Jurkat, Clone E6-1 (cell line): ENCODE measurements at regions not wholly inside any gene's neighbourhood (a gene's known extent, or its start where the extent isn't known, plus 50 kb on each side); places are given as distances from the start of the nearest gene placed in this dataset.

Source experiments
- DNase-seq: peaks from one replicate; pipeline ENCODE4 v3.0.0-alpha.2; 2011; ENCODE audit warnings: low read depth, low spot score
- H3K4me3 ChIP-seq: 2 replicates; pipeline ENCODE4 v1.5.1; 2011; ENCODE audit warnings: mild to moderate bottlenecking, low read length, control low read depth, moderate library complexity

DNA sequence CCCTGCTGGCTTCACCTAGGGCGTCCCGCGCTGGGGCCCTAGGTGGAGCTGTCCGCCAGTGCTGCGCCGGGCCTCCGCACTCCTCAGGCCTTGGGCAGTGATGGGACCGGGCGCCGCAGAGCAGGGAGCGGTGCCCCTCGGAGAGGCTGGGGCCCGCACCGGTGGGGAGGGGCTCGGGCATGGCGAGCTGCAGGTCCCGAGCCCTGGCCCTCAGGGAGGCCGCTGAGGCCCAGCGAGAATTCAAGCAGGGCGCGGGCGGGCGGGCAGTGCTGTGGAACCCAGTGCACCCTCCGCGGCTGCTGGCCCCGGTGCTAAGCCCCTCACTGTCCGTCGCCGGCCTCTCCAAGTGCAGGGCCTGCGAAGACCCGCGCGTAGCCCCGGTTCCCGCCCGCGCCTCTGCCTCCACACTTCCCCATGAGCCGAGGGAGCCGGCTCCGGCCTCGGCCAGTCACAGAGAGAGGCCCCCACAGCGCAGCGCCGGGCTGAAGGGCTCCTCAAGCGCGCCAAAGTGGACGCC, 565.1 kb upstream of the NDST4 start:
- no peak for DNase-seq
- no peak overlapping the region for H3K4me3 ChIP-seq

DNA sequence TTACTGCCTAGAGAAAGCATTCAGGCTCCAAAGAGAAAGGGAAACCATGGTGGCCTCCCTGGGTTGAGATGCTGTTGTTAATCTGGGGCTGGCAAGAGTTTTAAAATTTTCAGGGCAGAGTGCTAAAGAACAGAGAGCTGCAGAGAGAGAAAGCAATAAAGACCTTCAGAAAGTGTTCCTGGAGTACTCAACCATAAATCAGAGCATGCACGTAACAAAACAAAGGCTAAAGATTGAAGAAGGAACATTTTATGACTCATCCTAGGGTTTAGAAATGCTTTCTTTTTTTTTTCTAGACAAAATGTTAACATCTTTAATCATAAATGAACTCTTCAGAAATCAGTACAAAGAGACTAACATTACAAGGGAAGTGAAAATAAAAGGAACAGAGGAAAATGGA, 562.3 kb upstream of the NDST4 start:
- no peak overlapping the region for H3K4me3 ChIP-seq
- DNase-seq, result no peak

DNA sequence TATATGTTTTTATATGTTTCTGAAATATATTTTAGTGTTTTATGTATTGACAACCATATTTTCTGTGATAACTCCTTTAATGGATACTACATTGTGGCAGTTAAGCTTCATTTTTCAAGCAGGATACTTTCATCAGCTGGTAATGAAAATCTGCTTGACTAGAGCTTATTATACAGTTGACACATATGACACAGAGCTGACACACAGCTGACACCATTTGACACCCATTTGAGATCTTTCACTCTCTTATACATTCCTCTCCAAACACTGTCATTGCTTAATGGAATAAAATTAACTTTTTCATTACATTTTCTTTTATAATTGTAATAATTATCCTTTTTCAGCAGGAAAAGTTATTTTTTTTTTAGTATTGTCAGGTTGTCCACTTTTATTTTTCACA, 561.1 kb upstream of the NDST4 start:
- DNase-seq, result no peak
- H3K4me3 ChIP-seq, result no peak overlapping the region

DNA sequence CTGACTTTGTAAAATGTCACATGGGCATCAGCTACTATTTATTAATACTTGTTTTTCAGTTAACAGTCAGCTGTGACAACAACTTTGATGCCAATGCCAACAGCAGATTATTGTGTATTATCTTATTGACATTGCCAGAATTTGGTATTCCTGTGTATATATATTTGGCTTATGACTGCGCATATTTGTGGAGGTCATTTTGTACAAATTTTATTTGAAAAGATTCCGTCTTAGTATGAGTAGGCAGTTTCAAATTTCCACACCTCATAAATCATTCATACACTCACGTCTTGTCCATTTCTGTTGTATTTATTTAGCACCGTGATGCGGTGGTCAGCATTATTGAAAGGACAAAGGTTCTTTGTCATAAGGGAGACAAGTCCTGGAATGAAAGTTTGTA, 558.2 kb upstream of the NDST4 start:
- DNase-seq, result no peak
- H3K4me3 ChIP-seq, result no peak overlapping the region

DNA sequence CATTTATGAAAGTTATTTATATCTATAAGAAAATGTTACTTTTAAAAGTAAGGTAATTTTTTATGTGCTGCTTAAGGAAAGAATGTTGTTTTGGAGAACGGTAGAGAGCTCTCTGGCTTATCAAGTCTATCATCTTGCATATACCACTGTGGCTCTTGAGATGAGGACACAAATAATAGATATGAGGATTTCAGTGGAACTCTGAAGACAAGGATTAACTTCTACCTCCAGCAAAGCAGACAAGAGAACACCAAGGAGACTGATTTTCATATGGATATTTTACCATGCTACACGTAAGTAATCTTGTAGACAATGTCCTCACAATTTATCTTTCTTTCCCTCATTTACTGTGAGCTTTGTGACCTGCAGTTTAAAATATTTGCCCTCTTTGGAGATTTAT, 557.5 kb upstream of the NDST4 start:
- no peak overlapping the region for H3K4me3 ChIP-seq
- no peak for DNase-seq

DNA sequence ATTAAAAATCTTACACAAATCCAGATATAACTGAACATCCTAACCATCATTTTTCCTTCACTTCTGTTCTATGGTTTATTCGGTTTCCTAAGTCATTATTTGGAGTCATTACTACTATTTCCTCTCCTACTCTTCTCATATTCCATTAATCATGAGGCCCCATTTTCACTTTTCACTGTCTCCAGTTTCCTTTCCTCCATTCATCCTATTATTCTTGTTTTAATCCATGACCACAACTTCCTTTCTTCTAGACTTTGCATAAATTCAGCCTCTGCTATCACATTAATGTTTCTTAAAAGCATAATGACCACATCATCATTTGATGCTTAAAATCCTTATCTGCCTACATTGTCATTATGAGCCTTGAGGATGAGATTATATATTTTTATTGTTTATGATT, 555.0 kb upstream of the NDST4 start:
- no peak for DNase-seq

DNA sequence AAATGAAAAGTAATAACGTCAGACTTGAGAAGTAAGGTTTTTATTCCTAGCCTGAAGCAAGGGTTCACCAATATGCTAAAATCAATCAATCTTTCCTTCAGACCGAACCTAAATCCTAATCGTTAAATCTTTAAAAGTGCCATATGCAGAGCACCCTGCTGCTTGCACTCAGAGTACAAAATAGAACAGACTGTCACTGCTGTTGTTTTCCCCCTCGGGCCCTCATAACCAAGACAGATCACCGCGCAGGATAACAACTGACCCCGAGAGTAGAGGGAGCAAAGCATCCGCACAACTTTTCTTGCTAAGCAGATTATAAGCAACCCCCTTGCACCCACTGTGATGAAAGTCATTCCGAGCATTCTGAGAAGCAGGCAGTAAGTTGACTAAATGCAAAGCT, 550.9 kb upstream of the NDST4 start:
- no peak for DNase-seq
- no peak overlapping the region for H3K4me3 ChIP-seq

More for the DNA sequence above, 555.0 kb upstream of the NDST4 start:
- no peak overlapping the region for H3K4me3 ChIP-seq

DNA sequence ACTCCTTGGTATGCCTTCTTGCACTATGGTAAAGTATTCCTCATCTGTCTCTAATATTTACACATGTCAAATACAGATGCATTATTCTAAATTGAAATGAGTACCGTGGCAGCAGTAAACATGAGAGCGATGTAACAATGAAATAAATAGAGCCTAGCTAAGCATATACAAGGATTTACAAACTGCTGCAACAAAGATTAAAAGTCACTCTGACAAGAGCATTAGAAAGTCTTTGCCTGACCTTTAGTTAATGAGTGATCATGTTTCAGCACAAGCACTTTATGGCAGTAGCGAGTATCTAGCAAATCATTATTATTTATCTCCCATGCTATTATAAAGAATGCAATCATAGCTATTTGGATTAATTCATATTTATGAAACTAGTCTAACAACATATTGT, 547.0 kb upstream of the NDST4 start:
- no peak for DNase-seq
- no peak overlapping the region for H3K4me3 ChIP-seq

DNA sequence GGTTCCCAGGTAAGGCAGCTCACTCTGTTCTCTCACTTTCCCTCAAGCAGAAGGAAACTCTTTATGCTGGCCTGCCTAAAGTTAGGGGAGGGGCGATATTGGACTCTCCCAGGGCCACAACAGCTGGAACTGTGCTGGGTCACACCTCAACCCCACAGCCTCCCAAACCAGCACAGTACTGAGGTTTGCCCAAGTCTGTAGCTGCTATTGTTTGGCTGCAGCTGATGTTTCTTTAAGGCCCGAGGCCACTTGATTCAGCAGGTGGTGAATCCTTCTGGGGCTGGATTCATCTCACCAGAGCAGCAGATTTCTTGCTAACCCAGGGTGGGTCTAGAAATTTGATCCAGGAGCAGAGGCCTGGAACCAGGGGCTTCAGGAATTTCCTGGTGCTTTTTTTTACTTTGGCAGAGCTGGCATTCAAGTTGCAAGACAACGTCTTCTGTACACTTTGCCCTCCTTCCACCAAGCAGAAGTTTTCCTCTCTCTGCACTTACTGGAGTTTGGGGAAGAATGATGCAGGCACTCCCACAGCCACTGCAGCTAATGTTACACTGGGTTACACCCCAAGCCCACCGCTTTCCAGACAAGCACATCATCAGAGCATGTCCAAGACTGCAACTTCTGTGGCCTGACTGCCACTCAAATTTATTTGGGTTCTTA, 544.7 kb upstream of the NDST4 start:
- H3K4me3 ChIP-seq, result no peak overlapping the region
- no peak for DNase-seq

DNA sequence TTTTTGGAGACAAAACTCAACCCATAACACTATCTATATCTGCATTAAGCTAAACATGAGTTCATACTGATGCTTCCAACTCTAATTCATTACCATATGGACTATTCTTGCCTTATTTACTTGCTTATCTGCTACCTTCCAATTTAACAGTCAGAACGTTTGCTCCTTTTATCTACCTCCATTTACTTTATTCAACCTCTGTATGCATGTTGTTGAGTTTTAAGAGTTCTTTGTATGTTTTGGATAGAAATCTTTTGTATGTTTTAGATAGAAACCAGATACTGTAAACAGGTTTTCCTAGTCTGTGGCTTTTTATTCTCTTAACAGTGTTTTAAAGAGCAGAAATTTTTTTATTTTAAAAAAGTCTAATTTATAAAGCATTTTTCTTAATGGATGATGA, 542.2 kb upstream of the NDST4 start:
- no peak for DNase-seq
- H3K4me3 ChIP-seq, result no peak overlapping the region

DNA sequence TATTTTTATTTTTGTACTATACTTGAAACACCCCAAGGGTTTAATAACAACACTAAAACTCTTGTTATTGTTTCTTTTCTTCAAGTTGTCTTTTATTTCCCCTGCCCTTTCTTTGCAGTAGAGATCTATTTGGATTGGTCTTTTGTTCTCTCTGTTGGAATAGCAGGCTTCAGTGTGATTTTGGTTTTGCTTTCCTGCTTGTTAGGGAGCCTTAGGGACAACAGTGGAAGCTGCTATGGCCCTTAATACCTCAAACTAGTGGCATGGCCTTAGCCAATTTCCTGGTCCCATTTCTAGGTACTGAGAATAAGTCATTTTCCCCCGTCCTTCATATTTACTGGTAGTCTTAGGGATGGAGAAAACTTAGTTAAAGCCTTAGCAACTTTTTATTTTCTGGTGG, 535.4 kb upstream of the NDST4 start:
- no peak overlapping the region for H3K4me3 ChIP-seq
- no peak for DNase-seq

DNA sequence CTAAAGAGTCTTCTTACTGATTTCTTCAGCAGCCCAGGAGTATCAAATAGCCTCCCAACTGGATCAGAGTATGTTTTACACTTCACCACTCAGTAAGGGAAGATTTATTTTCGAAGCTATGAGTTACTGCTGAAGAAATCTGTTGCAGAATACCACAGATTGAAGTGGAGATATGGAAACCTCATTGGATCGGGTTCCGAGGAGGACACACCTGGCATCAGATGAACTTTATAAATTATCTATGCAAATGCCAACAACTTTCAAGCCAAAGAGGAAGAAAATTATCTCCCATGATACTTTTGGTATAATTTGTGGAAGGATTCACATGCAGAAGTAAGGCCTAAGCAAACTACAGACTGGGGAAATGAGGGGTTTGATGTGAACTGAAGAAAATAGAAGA, 515.9 kb upstream of the NDST4 start:
- no peak overlapping the region for H3K4me3 ChIP-seq

DNA sequence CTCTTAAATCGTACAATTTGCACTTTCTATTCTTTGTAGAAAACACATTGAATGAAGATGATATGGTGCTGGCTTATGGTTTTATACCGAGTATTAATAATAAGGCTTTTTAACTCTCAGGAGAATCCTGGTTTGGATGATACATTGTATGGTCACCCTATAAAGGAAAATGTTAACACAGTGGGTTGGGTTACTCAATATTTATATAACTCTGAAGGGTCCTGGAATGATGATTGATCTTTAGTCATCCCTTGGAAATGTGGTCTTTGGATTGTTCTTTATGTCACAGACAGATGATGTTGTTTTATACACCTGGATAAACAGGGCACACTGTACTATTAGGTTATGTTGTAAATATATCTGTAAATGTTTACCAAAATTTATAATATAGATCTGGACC, 496.2 kb upstream of the NDST4 start:
- no peak overlapping the region for H3K4me3 ChIP-seq
- no peak for DNase-seq

More for the DNA sequence above, 515.9 kb upstream of the NDST4 start:
- no peak for DNase-seq

DNA sequence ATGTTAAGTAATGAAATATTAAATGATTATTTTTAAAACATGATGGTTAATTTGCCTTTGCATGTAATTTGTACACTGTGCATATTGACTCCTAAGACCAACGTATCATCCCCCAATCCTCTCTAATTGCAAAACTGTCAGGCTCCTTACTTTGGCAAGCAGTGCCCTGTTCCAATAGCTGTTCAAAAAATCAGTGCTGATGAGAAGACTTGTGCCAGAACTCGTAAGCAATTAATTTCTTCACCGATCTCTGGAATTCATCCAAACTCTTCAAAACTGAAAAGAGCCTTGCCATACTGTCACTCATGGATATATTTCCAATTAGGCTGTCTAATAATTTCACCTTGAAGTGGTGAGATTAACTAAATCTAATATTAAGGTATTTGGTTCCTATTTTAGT, 493.9 kb upstream of the NDST4 start:
- H3K4me3 ChIP-seq, result no peak overlapping the region
- DNase-seq, result no peak

DNA sequence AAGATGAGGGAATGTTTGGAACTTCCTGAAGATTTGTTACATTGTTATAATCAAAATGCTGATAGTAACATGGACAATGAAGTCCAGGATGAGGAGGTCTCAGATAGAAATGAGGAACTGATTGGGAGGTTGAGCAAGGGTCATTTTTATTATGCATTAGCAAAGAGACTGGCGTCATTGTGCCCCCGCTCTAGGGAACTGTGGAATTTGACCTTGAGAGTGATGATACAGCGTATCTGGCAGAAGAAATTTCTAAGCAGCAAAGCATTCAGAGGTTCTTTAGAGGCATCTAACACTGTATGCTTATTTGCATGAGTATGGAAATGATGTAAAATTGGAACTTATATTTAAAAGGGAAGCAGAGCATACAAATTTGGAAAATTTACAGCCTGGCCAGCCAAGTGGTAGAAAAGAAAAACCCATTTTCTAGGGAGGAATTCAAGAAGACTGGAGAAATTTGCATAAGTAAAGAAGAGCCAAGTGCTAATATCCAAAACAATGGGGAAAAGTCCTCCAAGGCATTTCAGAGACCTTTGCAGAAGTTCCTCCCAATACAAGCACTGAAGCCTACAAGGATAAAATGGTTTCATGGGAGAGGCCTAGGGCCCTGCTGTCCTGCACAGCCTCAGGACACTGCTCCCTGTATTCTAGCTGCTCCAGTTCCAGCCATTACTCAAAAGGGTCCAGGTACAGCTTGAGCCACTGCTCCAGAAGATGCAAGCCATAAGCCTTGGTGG, 483.0 kb upstream of the NDST4 start:
- DNase-seq, result no peak

DNA sequence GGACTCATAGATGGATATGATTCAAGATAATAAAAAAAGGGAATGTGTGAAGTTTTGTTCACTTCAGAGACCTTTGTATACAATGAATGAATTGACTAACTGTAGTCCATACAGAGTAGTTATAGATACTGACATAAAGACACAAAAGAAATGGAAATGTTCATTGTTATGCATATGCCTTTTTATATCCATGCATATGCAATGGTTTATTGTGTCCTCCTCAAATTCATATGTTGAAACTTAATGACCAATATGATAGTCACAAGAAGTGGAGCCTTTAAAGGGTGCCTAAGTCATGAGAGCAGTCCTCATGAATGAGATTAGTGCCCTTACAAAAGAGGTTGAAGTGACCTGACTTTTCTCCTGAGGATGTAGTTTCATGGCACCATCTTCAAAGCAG, 467.5 kb upstream of the NDST4 start:
- no peak for DNase-seq
- no peak overlapping the region for H3K4me3 ChIP-seq

More for the DNA sequence above, 483.0 kb upstream of the NDST4 start:
- H3K4me3 ChIP-seq, result no peak overlapping the region

DNA sequence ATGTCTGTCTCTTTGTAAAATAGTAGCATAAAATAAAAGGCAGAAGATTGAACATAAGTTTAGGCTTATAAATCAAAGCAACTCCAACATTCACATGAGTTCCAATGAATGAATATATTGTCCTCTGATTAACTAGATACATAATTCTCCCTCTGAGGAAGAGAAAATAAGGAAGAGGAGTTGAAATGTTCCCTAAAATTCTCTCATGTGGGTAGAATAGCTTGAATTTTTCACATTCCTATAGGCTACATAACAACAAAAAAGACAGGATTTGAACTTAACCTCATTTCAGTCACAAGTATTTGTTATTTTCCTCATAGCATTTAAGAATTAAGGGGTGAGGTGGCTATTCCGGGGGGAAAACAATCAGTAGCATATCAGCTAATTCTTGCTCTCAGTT, 462.4 kb upstream of the NDST4 start:
- DNase-seq, result no peak
- no peak overlapping the region for H3K4me3 ChIP-seq

DNA sequence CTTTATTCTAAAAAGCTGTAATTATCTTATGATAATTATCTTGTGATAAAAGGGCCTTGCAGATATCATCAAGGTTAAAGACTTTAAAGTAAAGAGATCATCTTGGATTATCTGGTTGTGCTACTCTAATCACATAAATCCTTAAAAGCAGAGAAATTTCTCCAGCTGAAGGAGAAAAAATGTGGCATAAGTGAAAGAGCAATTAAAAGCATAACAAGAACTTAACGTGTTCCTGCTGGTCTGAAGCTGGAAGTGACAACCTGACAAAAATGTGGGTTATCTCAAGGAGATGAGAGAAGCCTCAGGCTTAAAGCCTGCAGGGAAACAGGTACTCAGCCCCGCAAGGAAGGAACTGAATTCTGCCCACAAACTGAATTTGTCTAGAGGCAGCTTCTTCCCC, 449.1 kb upstream of the NDST4 start:
- no peak overlapping the region for H3K4me3 ChIP-seq
- DNase-seq, result no peak

DNA sequence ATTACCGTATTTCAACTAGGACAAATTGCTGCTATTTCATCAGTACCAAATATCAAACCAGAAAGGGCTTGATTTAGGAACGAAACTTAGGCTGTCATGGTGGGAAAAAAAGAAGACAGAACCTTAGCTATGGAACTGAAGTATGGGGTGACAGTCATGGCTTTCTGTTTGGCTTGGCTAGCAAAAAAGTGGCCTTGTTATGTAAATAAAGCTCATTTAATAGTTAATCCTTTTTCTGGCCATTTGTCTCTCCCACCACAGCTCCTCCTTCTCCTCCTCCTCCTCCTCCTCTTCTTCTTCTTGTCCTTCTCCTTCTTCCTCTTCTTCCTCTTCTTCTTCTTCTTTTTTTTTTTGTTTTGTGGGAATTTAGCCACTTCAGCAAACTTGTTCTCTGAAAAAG, 434.7 kb upstream of the NDST4 start:
- DNase-seq, result no peak
- H3K4me3 ChIP-seq, result no peak overlapping the region

DNA sequence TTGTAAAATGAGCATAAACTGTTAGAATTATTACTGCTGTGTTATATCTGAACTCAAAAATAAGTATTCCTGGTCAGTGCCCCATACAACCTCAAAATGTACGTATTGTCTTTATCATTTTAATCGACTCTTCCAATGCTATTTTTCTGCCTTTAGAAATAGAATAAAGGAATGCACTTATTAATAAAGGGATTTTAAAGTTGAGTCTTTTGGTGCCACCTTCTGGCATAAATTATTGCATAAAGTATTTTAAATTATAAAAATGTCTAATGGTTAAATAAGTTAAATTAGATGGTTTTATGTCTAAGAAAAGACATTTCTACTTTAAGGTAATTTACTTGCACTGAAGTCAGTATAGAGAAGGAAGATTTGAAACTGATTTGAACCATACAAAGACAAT, 424.0 kb upstream of the NDST4 start:
- H3K4me3 ChIP-seq, result no peak overlapping the region
- no peak for DNase-seq

DNA sequence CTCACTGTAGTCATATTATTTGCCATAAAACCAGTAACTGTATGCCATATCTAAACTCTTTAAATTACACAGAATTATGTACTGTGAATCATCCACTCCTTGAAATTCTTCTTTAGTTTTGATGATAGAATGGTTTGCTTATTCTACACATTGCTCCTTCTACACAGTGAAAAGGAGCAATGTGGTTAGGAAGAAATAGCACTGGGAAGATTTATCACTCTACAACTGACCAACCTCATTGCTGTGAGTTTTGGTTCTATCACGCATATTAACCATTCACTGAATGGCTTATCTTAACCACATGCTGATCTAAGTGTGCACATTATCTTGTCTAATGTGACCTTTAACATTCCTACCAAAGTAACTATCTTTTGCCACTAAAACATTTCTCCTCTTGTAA, 415.7 kb upstream of the NDST4 start:
- DNase-seq, result no peak
- no peak overlapping the region for H3K4me3 ChIP-seq
